ENCODE measurements at regions not wholly inside any gene's neighbourhood (a gene's known extent, or its start where the extent isn't known, plus 50 kb on each side); places are given as distances from the start of the nearest gene placed in this dataset.

- TF ChIP-seq EZH2phosphoT487 (IDR thresholded peaks at IDR 0.05; ENCODE audit: low read depth) = no peak
- TF ChIP-seq, protein P1, sequence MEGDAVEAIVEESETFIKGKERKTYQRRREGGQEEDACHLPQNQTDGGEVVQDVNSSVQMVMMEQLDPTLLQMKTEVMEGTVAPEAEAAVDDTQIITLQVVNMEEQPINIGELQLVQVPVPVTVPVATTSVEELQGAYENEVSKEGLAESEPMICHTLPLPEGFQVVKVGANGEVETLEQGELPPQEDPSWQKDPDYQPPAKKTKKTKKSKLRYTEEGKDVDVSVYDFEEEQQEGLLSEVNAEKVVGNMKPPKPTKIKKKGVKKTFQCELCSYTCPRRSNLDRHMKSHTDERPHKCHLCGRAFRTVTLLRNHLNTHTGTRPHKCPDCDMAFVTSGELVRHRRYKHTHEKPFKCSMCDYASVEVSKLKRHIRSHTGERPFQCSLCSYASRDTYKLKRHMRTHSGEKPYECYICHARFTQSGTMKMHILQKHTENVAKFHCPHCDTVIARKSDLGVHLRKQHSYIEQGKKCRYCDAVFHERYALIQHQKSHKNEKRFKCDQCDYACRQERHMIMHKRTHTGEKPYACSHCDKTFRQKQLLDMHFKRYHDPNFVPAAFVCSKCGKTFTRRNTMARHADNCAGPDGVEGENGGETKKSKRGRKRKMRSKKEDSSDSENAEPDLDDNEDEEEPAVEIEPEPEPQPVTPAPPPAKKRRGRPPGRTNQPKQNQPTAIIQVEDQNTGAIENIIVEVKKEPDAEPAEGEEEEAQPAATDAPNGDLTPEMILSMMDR (IDR thresholded peaks at IDR 0.05; ENCODE audit: low read depth, low read length) = no peak
- no peak overlapping the region for H3K4me3 ChIP-seq (ENCODE audit: low read length)
- H3K4me1 ChIP-seq (ENCODE audit: low read length) = peaks cover 18% of the 10 kb centered on the region
- H3K36me3 ChIP-seq (replicated peaks; ENCODE audit: low read depth, low read length) = no peaks in the 10 kb centered on the region
- no peaks in the 10 kb centered on the region for H4K20me1 ChIP-seq (ENCODE audit: insufficient read depth, low read length)
- no peak overlapping the region for H2AFZ ChIP-seq (ENCODE audit: low read depth, low read length)
- H3K27me3 ChIP-seq (ENCODE audit: low read depth, low read length) = no peaks in the 10 kb centered on the region
- H3K9me3 ChIP-seq (ENCODE audit: insufficient read depth, low read length) = no peaks in the 10 kb centered on the region
- no peaks in the 10 kb centered on the region for H3K79me2 ChIP-seq (ENCODE audit: low read length)
- H3K27ac ChIP-seq (ENCODE audit: low read length) = no peak overlapping the region
- no peak overlapping the region for H3K9ac ChIP-seq (ENCODE audit: low read length)
- no peak overlapping the region for H3K4me2 ChIP-seq (ENCODE audit: low read length)
These were observed 750.5 kb upstream of the DDX18 start for GRCh38 chr2:117064021-117064420.

DNA sequence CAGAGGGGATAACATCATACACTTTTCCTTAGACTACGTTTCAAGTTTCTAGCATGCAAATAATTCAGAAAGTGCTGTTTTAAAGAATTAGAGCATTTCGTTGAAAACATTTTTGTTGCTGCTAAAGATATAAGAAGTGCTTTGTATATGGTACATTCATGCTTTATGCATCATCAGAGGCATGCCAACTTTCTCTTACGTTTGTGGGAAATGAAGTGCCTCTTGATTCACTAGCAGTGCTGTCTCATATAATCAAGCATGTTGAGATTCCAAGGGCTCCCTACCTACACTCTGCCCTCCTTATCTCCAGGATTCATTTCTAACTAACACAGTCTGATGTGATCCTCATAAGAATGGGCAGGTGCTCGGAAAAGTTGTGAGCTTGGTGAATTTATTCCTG, 748.6 kb upstream of the DDX18 start:
- H3K36me3 ChIP-seq (replicated peaks; ENCODE audit: low read depth, low read length) = no peaks in the 10 kb centered on the region
- no peaks in the 10 kb centered on the region for H4K20me1 ChIP-seq (ENCODE audit: insufficient read depth, low read length)
- H3K79me2 ChIP-seq (ENCODE audit: low read length) = no peaks in the 10 kb centered on the region
- H3K9ac ChIP-seq (ENCODE audit: low read length) = no peak overlapping the region
- H2AFZ ChIP-seq (ENCODE audit: low read depth, low read length) = no peak overlapping the region
- H3K9me3 ChIP-seq (ENCODE audit: insufficient read depth, low read length) = no peaks in the 10 kb centered on the region
- no peak overlapping the region for H3K4me3 ChIP-seq (ENCODE audit: low read length)
- no peak overlapping the region for H3K27ac ChIP-seq (ENCODE audit: low read length)
- TF ChIP-seq, protein P1 (IDR thresholded peaks at IDR 0.05; ENCODE audit: low read depth, low read length) = no peak
- no peak for TF ChIP-seq EZH2phosphoT487 (IDR thresholded peaks at IDR 0.05; ENCODE audit: low read depth)
- H3K27me3 ChIP-seq (ENCODE audit: low read depth, low read length) = no peaks in the 10 kb centered on the region
- H3K4me1 ChIP-seq (ENCODE audit: low read length) = peaks cover 17% of the 10 kb centered on the region
- peak overlapping the region; percentile 20 for H3K4me2 ChIP-seq (ENCODE audit: low read length)

- no peaks in the 10 kb centered on the region for H3K36me3 ChIP-seq (replicated peaks; ENCODE audit: low read depth, low read length)
- no peak overlapping the region for H3K27ac ChIP-seq (ENCODE audit: low read length)
- H2AFZ ChIP-seq (ENCODE audit: low read depth, low read length) = no peak overlapping the region
- no peak for TF ChIP-seq EZH2phosphoT487 (IDR thresholded peaks at IDR 0.05; ENCODE audit: low read depth)
- TF ChIP-seq, protein P1 (IDR thresholded peaks at IDR 0.05; ENCODE audit: low read depth, low read length) = no peak
- no peak overlapping the region for H3K9ac ChIP-seq (ENCODE audit: low read length)
- H3K4me2 ChIP-seq (ENCODE audit: low read length) = no peak overlapping the region
- no peaks in the 10 kb centered on the region for H3K79me2 ChIP-seq (ENCODE audit: low read length)
- H3K4me3 ChIP-seq (ENCODE audit: low read length) = no peak overlapping the region
- H4K20me1 ChIP-seq (ENCODE audit: insufficient read depth, low read length) = no peaks in the 10 kb centered on the region
- no peaks in the 10 kb centered on the region for H3K9me3 ChIP-seq (ENCODE audit: insufficient read depth, low read length)
- peaks cover 17% of the 10 kb centered on the region for H3K4me1 ChIP-seq (ENCODE audit: low read length)
- no peaks in the 10 kb centered on the region for H3K27me3 ChIP-seq (ENCODE audit: low read depth, low read length)
These were observed 746.6 kb upstream of the DDX18 start for GRCh38 chr2:117067900-117068299.

DNA sequence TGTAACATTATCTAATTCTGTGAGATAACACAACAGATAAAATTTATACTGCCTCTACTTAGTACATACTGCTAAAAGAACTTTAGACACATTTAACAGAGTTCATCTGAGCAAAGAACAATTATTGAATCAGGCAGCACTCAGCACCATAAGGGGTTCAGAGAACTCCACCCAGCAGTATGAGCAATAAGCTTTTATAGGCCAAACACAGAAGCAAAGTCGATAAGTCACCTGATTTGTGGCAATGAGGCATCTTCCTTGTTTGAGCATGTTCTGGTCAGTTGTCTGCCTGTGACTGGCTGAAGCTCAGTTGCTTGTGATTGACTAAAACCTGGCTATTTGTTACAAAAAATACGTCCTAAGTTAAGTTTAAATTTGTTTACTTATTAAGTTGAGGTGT, 746.1 kb upstream of the DDX18 start:
- H3K27ac ChIP-seq (ENCODE audit: low read length) = no peak overlapping the region
- no peak overlapping the region for H3K4me2 ChIP-seq (ENCODE audit: low read length)
- no peaks in the 10 kb centered on the region for H4K20me1 ChIP-seq (ENCODE audit: insufficient read depth, low read length)
- no peaks in the 10 kb centered on the region for H3K9me3 ChIP-seq (ENCODE audit: insufficient read depth, low read length)
- no peaks in the 10 kb centered on the region for H3K27me3 ChIP-seq (ENCODE audit: low read depth, low read length)
- no peaks in the 10 kb centered on the region for H3K36me3 ChIP-seq (replicated peaks; ENCODE audit: low read depth, low read length)
- TF ChIP-seq, protein P1 (IDR thresholded peaks at IDR 0.05; ENCODE audit: low read depth, low read length) = no peak
- no peaks in the 10 kb centered on the region for H3K79me2 ChIP-seq (ENCODE audit: low read length)
- peaks cover 17% of the 10 kb centered on the region for H3K4me1 ChIP-seq (ENCODE audit: low read length)
- no peak overlapping the region for H2AFZ ChIP-seq (ENCODE audit: low read depth, low read length)
- H3K4me3 ChIP-seq (ENCODE audit: low read length) = no peak overlapping the region
- H3K9ac ChIP-seq (ENCODE audit: low read length) = no peak overlapping the region

Measured in OCI-LY3 (cell line).